Keratinocyte (primary cell): ENCODE measurements at regions not wholly inside any gene's neighbourhood (a gene's known extent, or its start where the extent isn't known, plus 50 kb on each side); places are given as distances from the start of the nearest gene placed in this dataset.

Experiments used
- CTCF ChIP-seq, 3 experiments: IDR thresholded peaks in 1 of 3; conservative IDR thresholded peaks in 1 of 3; optimal IDR thresholded peaks in 1 of 3; 2 replicates in 2 of 3; 3 replicates in 1 of 3; pipeline versions ENCODE3 to v1.5.1; 2011; ENCODE audit warnings: low read length in 3 of 3, mild to moderate bottlenecking in 3 of 3, moderate library complexity in 2 of 3, control low read depth in 1 of 3, inconsistent platforms in 1 of 3; ENCODE audit not compliant: insufficient read depth in 2 of 3; ENCODE audit errors: extremely low read depth in 1 of 3
- EZH2 ChIP-seq: IDR thresholded peaks from one replicate; pipeline ENCODE4 v1.6.1; 2012; ENCODE audit warnings: inconsistent platforms, mild to moderate bottlenecking, low read length, moderate library complexity

DNA sequence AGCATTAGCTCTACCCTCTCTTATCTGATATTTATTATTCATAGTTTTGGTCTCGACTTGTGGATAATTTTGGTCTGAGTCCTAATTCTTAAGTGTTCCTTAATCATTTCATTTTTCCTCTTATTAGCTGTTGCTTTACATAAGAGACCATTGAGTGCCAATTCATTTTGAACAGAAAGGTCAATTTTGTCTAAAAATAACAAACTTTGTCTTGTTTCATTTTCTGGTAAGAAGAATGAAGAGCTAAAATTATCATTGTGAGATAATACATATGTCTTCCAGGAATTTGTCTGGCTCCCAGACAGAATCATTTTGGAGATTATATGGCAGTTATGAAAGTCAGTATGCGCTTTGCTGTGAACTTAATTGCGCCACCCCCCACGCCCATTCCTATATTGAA lies 1471.8 kb downstream of the PCDH7 start:
- TF ChIP-seq EZH2 (no peak), CTCF (optimal IDR thresholded peaks at IDR 0.05 in 1 of 3, IDR thresholded peaks at IDR 0.05 in 1 of 3, conservative IDR thresholded peaks at IDR 0.05 in 1 of 3; ENCODE audit: extremely low read depth in 1 of 3, insufficient read depth in 2 of 3, low read length in 3 of 3) (no peak)
